DND-41 (cell line): ENCODE measurements at regions not wholly inside any gene's neighbourhood (a gene's known extent, or its start where the extent isn't known, plus 50 kb on each side); places are given as distances from the start of the nearest gene placed in this dataset.
"Not testable (repeated sequence)": the region's sequence is repeated elsewhere in the genome, so short reads cannot be mapped to it uniquely, and the experiment has no call there.

Experiments
- ATAC-seq: fragments of 200-7000 bp; cut with Tn5 transposase; 3 replicates; pipeline ENCODE4 v1.9.1; 2021; ENCODE audit warnings: low read depth; ENCODE audit not compliant: insufficient read depth
- DNase-seq: peaks from one replicate; pipeline ENCODE4 v3.0.0-alpha.2; 2020
- H2AFZ ChIP-seq: 2 replicates; pipeline ENCODE4 v1.6.0; 2012; ENCODE audit warnings: low read depth, low read length
- H3K27ac ChIP-seq: 2 replicates; pipeline ENCODE4 v1.5.1; 2012; ENCODE audit warnings: low read length, inconsistent platforms
- H3K27me3 ChIP-seq: fragments of 200-600 bp; sonication (generic); 2 replicates; pipeline ENCODE4 v1.6.0; 2012; ENCODE audit warnings: low read length, mild to moderate bottlenecking, inconsistent platforms; ENCODE audit not compliant: insufficient read depth, poor library complexity
- H3K36me3 ChIP-seq: 2 replicates; pipeline ENCODE4 v1.5.1; 2012; ENCODE audit warnings: low read length, inconsistent platforms; ENCODE audit not compliant: insufficient read depth
- H3K4me1 ChIP-seq: 2 replicates; pipeline ENCODE4 v1.5.1; 2012; ENCODE audit warnings: mild to moderate bottlenecking, low read length; ENCODE audit not compliant: insufficient read depth
- H3K4me2 ChIP-seq: 2 replicates; pipeline ENCODE4 v1.6.0; 2012; ENCODE audit warnings: mild to moderate bottlenecking, moderate library complexity, low read length, inconsistent platforms; ENCODE audit not compliant: insufficient read depth
- H3K4me3 ChIP-seq, 2 experiments: fragments of 200-600 bp in 1 of 2; shearing (Covaris generic) in 1 of 2; 2 replicates each; pipeline ENCODE4 v1.5.1; 2012 to 2016; ENCODE audit warnings: inconsistent platforms in 2 of 2, low read length in 2 of 2, mild to moderate bottlenecking in 2 of 2, low read depth in 1 of 2, moderate library complexity in 1 of 2
- H3K79me2 ChIP-seq: 2 replicates; pipeline ENCODE4 v1.6.0; 2012; ENCODE audit warnings: low read length, inconsistent platforms; ENCODE audit not compliant: insufficient read depth
- H3K9ac ChIP-seq: 2 replicates; pipeline ENCODE4 v1.6.0; 2012; ENCODE audit warnings: low read depth, mild to moderate bottlenecking, inconsistent platforms, low read length, moderate library complexity
- H3K9me3 ChIP-seq: 2 replicates; pipeline ENCODE4 v1.5.1; 2012; ENCODE audit warnings: low read length, moderate library complexity, mild to moderate bottlenecking, inconsistent platforms; ENCODE audit not compliant: insufficient read depth, severe bottlenecking
- H4K20me1 ChIP-seq: 2 replicates; pipeline ENCODE4 v1.6.0; 2012; ENCODE audit warnings: low read length; ENCODE audit not compliant: insufficient read depth
- CTCF ChIP-seq: IDR thresholded peaks from 2 replicates; pipeline ENCODE4 v1.5.1; 2012; ENCODE audit warnings: borderline replicate concordance, low read length, moderate library complexity, mild to moderate bottlenecking; ENCODE audit not compliant: poor library complexity, severe bottlenecking; ENCODE audit errors: extremely low read depth
- EZH2 ChIP-seq: IDR thresholded peaks from 3 replicates; pipeline ENCODE4 v1.6.1; 2012; ENCODE audit warnings: borderline replicate concordance, low read depth, mild to moderate bottlenecking, moderate library complexity, low read length, inconsistent platforms; ENCODE audit not compliant: severe bottlenecking

GRCh38 chr10:7042000-7042399 is 368.8 kb downstream of the SFMBT2 start:
- Histone ChIP-seq H3K9ac (no peak overlapping the region), H4K20me1 (no peaks in the 10 kb centered on the region), H3K4me2 (no peak overlapping the region), H3K36me3 (no peaks in the 10 kb centered on the region), H3K4me1 (peaks cover 14% of the 10 kb centered on the region), H2AFZ (no peak overlapping the region), H3K27ac (no peak overlapping the region), H3K27me3 (no peaks in the 10 kb centered on the region), H3K9me3 (no peaks in the 10 kb centered on the region), H3K4me3 (no peak overlapping the region), H3K79me2 (no peaks in the 10 kb centered on the region)
- TF ChIP-seq EZH2 (no peak), CTCF (no peak)
- ATAC-seq (no peak), DNase-seq (no peak)

GRCh38 chr10:7040681-7041080 is 370.2 kb downstream of the SFMBT2 start:
- no peak overlapping the region for H3K4me3 ChIP-seq
- DNase-seq (no peak), ATAC-seq (no peak)
- no peaks in the 10 kb centered on the region for H3K36me3 ChIP-seq
- H3K4me1 ChIP-seq = peaks cover 1% of the 10 kb centered on the region
- no peak overlapping the region for H3K4me2 ChIP-seq
- H3K27me3 ChIP-seq = no peaks in the 10 kb centered on the region
- H4K20me1 ChIP-seq = no peaks in the 10 kb centered on the region
- no peak overlapping the region for H2AFZ ChIP-seq
- H3K27ac ChIP-seq = no peak overlapping the region
- H3K9ac ChIP-seq = no peak overlapping the region
- no peaks in the 10 kb centered on the region for H3K79me2 ChIP-seq
- TF ChIP-seq EZH2 (no peak), CTCF (no peak)
- no peaks in the 10 kb centered on the region for H3K9me3 ChIP-seq

- ATAC-seq (no peak), DNase-seq (no peak)
- H3K36me3 ChIP-seq = no peaks in the 10 kb centered on the region
- H2AFZ ChIP-seq = no peak overlapping the region
- no peak overlapping the region for H3K4me3 ChIP-seq
- H3K9ac ChIP-seq = no peak overlapping the region
- no peak overlapping the region for H3K4me2 ChIP-seq
- no peak overlapping the region for H3K27ac ChIP-seq
- H3K9me3 ChIP-seq = no peaks in the 10 kb centered on the region
- H3K27me3 ChIP-seq = no peaks in the 10 kb centered on the region
- no peaks in the 10 kb centered on the region for H4K20me1 ChIP-seq
- no peaks in the 10 kb centered on the region for H3K79me2 ChIP-seq
- TF ChIP-seq CTCF = no peak
- no peak for TF ChIP-seq EZH2
- no peaks in the 10 kb centered on the region for H3K4me1 ChIP-seq
These were observed 371.0 kb downstream of the SFMBT2 start for GRCh38 chr10:7039859-7040258.

GRCh38 chr10:7038416-7038815 is 372.4 kb downstream of the SFMBT2 start:
- Histone ChIP-seq H3K4me2 (no peak overlapping the region), H3K27me3 (no peaks in the 10 kb centered on the region), H3K36me3 (no peaks in the 10 kb centered on the region), H3K27ac (no peak overlapping the region), H3K9ac (no peak overlapping the region), H3K9me3 (no peaks in the 10 kb centered on the region), H3K4me1 (no peaks in the 10 kb centered on the region), H4K20me1 (no peaks in the 10 kb centered on the region), H3K79me2 (no peaks in the 10 kb centered on the region), H2AFZ (no peak overlapping the region), H3K4me3 (no peak overlapping the region)
- ATAC-seq = no peak
- DNase-seq = no peak
- TF ChIP-seq EZH2 (no peak), CTCF (no peak)

GRCh38 chr10:7037434-7037833 is 373.4 kb downstream of the SFMBT2 start:
- not testable (repeated sequence) for DNase-seq

More at GRCh38 chr10:7037434-7037833, 373.4 kb downstream of the SFMBT2 start:
- not testable (repeated sequence) for H3K4me3 ChIP-seq, H3K27me3 ChIP-seq, H3K9me3 ChIP-seq, ATAC-seq, H3K4me1 ChIP-seq, H4K20me1 ChIP-seq, H2AFZ ChIP-seq, H3K27ac ChIP-seq, H3K36me3 ChIP-seq, H3K9ac ChIP-seq, H3K4me2 ChIP-seq, H3K79me2 ChIP-seq
